ENCODE measurements at regions not wholly inside any gene's neighbourhood (a gene's known extent, or its start where the extent isn't known, plus 50 kb on each side); places are given as distances from the start of the nearest gene placed in this dataset.

GRCh38 chr11:92322225-92322624, 97.6 kb downstream of the FAT3 start:
- DNase-seq (ENCODE audit: low spot score), result no peak

- no peak for DNase-seq (ENCODE audit: low spot score)
Measured at GRCh38 chr11:92324890-92325289, 100.3 kb downstream of the FAT3 start.

GRCh38 chr11:92325416-92325815, 100.8 kb downstream of the FAT3 start:
- no peak for DNase-seq (ENCODE audit: low spot score)

DNA sequence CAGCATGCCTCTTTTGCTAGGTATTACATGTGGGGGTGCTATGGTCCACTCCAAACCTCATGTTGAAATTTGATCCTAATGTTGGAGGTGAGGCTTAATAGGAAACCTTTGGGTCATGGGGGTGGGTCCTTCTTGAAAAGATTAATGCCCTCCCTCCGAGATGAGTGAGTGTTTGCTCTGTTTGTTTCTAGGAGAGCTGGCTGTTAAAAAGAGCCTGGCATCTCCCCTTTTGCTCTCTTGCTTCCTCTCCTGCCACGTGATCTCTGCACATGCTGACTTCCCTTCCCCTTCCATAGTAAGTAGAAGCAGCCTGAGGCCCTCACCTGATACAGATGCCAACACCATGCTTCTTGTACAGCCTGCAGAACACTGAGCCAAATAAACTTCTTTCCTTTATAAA, 104.5 kb downstream of the FAT3 start:
- DNase-seq (ENCODE audit: low spot score), result no peak

GRCh38 chr11:92329646-92330045, 105.0 kb downstream of the FAT3 start:
- no peak for DNase-seq (ENCODE audit: low spot score)

DNA sequence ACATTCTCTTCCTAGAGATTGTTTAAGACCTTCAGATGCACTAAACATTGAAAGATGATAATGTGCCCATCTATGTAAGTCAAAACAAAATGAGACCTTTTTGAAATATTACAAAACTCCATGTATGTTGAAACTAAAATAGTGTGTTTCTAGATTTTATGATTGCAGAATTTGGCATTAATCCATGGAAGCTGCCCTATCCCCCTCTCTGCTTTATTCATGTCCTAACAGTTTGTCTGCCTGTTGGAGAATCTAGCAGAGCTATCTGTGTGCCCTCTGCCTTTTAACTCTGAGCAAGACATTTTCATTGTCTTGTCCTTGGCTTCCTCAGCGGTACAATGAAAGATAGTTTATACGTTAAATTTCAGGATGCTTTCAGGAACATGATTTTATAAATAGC, 105.5 kb downstream of the FAT3 start:
- no peak for DNase-seq (ENCODE audit: low spot score)

DNA sequence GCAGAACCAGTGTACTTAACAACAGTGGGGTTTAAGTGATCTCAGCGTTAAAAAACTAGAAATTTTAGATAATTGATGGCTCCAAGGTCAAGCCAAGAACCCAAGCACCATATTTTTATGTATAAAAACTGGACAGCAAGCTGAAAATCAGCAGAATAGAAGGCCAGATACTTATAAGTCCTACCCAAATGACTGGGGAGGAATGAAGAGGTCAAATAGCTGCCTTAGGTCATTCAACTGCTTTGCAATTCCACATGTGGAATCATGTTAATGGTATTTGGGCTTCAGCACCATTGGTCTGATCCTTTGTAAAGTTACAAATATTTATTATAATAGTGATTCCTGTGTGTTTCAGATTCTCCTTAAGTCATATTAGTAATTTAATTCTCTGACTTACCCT, 108.4 kb downstream of the FAT3 start:
- DNase-seq (ENCODE audit: low spot score), result no peak

GRCh38 chr11:92340839-92341238, 116.2 kb downstream of the FAT3 start:
- no peak for DNase-seq (ENCODE audit: low spot score)

GRCh38 chr11:92342034-92342720, 117.6 kb downstream of the FAT3 start:
- DNase-seq (ENCODE audit: low spot score), result no peak

- no peak for DNase-seq (ENCODE audit: low spot score)
Measured at GRCh38 chr11:92342886-92343285, 118.3 kb downstream of the FAT3 start.

DNA sequence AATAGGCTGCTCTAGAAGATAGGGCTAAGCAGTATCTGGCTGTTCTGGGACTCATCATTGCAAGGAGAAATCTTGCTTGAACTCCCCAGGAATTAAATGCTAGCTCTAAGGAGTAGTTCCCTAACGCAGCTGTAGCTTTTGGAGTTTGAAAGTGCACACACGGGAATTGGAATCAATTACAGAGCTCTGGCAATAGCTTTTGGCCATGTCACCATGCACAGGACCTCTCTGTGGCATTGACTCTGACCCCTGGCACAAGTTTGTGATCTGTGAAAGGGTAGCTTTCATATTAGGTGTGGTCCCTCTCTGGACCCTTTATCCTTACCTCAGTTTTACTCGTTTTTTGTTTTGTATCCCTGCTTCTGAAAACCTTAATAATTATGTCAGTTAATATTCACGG, 121.6 kb downstream of the FAT3 start:
- DNase-seq (ENCODE audit: low spot score), result no peak

- no peak for DNase-seq (ENCODE audit: low spot score)
Measured at GRCh38 chr11:92347454-92347853, 122.8 kb downstream of the FAT3 start.

DNA sequence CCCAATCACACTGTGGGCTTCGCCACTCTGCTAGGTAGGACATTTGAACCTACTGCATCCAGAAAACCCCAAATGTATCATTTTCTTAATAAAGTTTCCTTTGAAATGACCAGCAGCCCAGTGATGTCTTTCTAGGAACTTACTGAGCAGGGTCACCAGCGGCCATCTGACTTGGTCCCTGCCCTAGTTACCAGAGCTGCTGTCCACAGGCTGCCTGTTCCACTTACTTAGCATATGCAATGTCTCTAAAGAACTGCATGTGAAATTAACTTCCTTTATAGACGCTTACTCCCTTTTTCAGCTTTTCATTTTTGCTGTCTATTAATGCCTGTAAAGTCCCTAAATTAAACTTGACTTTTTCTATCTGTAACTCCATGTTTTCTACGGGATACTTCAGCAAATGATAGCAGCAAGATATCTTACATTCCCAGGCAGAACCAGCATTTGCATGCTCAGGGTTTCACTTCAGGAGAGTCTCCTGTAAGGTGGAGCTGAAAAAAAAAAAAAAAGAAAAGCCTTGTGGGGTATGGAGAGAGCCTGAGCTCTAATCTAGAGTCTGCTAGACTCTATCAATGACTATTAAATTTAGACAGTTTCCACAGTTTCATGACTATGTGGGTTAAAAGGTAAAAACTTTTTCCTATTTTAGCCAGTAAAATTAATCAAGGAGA, 125.0 kb downstream of the FAT3 start:
- no peak for DNase-seq (ENCODE audit: low spot score)

- DNase-seq (ENCODE audit: low spot score), result no peak
Measured at GRCh38 chr11:92357344-92357743, 132.7 kb downstream of the FAT3 start.

DNA sequence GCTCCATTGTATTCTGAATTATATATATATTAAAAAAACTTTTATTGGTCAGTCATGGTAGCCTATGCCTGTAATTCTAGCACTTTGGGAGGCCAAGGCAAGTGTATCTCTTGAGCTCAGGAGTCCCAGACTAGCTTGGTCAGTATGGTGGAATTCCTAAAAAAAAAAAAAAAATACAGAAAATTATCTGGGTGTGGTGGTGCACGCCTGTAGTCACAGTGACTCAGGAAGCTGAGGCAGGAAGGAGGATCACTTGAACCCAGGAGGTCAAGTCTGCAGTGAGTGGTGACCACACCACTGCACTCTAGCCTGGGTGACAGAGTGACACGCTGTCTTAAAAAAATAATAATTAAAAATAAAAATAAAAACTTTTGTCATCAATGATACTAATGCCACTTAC, 133.2 kb downstream of the FAT3 start:
- DNase-seq (ENCODE audit: low spot score), result no peak

- no peak for DNase-seq (ENCODE audit: low spot score)
Measured at GRCh38 chr11:92361551-92361950, 136.9 kb downstream of the FAT3 start.

- DNase-seq (ENCODE audit: low spot score), result no peak
Measured at GRCh38 chr11:92362989-92363388, 138.4 kb downstream of the FAT3 start.

DNA sequence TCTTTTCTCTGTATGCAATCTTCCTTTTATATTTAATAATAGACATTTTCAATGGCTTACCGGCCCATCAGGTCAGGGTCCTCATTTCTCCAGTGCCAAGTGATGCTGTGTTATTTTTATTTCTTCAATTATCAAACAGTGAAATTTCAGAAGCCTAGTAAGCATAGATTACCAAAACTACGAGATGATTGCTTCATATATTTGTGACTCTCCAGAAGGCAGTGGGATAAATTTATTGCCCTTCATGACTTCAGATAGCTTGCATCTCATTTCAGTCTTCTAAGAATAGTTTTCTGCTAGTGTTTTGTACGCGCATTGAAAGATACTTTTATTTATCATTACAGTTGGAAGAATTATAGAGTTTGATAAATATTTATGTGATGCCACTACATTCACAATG, 139.6 kb downstream of the FAT3 start:
- no peak for DNase-seq (ENCODE audit: low spot score)

GRCh38 chr11:92376146-92376599, 151.6 kb downstream of the FAT3 start:
- no peak for DNase-seq (ENCODE audit: low spot score)

DNA sequence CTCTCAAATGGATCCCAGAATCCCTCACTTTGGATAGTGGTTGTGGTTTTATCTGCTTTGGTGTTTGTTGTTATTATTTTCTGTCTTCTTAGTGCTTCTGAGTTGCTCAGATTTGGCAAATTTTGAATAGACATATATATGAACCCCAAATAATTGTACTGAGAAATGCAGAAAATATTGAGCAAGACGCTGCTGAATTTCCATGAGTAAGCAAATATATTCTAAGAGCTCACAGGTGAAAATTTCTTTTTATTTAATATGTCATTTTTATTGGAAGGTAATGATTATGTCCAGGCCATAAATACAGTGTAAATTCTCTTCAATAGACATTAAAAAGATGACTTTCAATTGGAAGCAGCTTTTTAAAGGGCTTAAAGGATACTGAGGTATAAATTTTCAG, 152.1 kb downstream of the FAT3 start:
- no peak for DNase-seq (ENCODE audit: low spot score)

DNA sequence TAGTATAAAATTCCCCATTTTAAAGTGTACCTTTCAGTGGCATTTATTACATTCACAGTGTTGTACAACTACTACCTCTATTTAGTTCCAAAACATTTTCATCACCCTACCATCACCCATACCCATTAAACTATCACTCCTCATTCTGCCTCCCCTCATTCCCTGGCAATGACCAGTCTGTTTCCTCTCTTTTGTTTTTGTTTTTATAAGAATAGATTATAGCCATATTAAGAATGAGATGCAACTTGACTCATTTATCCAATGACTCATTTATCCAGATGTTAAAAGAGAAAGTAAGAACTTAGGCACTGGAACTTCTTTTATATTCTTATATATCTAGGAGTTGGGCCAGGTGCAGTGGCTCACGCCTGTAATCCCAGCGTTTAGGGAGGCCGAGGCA, 156.3 kb downstream of the FAT3 start:
- no peak for DNase-seq (ENCODE audit: low spot score)

- no peak for DNase-seq (ENCODE audit: low spot score)
Measured at GRCh38 chr11:92382311-92382710, 157.7 kb downstream of the FAT3 start.

GRCh38 chr11:92383430-92383829, 158.8 kb downstream of the FAT3 start:
- DNase-seq (ENCODE audit: low spot score), result no peak

DNA sequence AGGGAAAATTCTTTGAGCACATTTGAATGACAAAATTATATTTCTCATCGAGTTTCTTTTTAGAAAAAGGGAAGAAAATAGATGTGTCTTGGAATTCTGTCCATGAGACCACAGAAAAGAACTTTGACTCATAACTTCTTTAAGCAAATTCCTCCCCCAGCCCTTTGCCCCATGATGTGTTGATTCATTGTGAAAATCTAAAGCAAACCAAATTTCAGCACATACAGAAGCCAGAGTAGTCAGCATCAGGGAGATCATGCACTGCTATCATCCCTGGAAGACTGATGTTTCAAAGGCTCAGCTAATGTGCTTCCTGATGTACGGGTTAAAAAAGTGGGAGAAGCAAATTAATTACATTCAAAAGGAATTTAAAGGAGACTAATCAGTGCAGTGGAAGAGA, 159.7 kb downstream of the FAT3 start:
- no peak for DNase-seq (ENCODE audit: low spot score)

Data from left forelimb (tissue), 1 donor.